ENCODE measurements at regions not wholly inside any gene's neighbourhood (a gene's known extent, or its start where the extent isn't known, plus 50 kb on each side); places are given as distances from the start of the nearest gene placed in this dataset.

DNA sequence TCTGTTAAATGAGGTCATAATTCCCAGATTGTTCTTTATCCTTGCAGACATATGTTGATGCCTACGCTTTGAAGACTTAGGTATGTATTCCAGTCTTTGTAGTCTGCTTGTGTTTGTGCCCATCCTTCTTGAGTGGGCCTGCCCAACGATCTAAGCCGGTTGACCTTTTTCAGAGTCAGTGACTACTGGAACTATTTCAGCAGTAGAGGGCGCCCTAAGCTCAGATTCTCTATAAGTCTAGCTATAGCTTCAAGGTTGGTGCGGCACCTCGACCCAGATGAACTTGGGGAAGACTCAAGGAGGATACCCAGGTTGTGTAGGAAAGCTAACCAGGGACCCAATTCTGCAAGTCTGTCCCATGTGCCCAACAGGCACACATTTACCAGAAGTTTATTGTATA lies 228.8 kb upstream of the PPP2R3A start:
- H3K36me3 ChIP-seq: no peaks in the 10 kb centered on the region
- no peaks in the 10 kb centered on the region for H3K27me3 ChIP-seq
- 57% methylated on average over 6 of the region's 6 CpGs for WGBS
- no peak overlapping the region for H3K27ac ChIP-seq
- no peak for DNase-seq (ENCODE audit: low spot score in 2 of 2)
- no peak overlapping the region for H3K4me3 ChIP-seq
- TF ChIP-seq EP300 (IDR thresholded peaks at IDR 0.05): no peak
- TF ChIP-seq, protein P1, sequence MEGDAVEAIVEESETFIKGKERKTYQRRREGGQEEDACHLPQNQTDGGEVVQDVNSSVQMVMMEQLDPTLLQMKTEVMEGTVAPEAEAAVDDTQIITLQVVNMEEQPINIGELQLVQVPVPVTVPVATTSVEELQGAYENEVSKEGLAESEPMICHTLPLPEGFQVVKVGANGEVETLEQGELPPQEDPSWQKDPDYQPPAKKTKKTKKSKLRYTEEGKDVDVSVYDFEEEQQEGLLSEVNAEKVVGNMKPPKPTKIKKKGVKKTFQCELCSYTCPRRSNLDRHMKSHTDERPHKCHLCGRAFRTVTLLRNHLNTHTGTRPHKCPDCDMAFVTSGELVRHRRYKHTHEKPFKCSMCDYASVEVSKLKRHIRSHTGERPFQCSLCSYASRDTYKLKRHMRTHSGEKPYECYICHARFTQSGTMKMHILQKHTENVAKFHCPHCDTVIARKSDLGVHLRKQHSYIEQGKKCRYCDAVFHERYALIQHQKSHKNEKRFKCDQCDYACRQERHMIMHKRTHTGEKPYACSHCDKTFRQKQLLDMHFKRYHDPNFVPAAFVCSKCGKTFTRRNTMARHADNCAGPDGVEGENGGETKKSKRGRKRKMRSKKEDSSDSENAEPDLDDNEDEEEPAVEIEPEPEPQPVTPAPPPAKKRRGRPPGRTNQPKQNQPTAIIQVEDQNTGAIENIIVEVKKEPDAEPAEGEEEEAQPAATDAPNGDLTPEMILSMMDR (IDR thresholded peaks at IDR 0.05): no peak
- TF ChIP-seq POLR2AphosphoS5 (IDR thresholded peaks at IDR 0.05): no peak
- TF ChIP-seq POLR2A (IDR thresholded peaks at IDR 0.05): no peak
- H3K9me3 ChIP-seq: peaks cover 25% of the 10 kb centered on the region
- no peaks in the 10 kb centered on the region for H3K4me1 ChIP-seq

DNA sequence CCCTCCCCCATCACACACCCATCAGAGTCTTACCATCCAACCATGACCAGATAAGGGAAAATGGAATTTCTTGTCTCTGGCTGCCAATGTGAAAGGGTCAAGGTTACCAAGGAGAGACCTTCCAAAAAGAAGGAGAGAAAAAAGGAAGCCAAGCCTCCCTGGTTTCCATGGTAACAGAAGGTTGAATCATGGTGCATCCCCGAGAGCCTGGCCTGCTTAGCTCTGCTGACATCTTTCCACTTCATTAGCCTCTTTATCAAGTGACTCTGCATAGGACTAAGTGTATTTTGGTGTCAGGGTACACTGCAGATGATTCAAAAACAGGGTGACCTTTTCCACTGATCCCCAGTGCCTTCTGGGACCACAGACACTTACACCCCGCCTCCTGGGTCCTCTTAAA lies 225.7 kb upstream of the PPP2R3A start:
- Histone ChIP-seq H3K4me1 (no peaks in the 10 kb centered on the region), H3K27ac (no peak overlapping the region), H3K9me3 (peaks cover 25% of the 10 kb centered on the region), H3K36me3 (no peaks in the 10 kb centered on the region), H3K4me3 (no peak overlapping the region), H3K27me3 (no peaks in the 10 kb centered on the region)
- TF ChIP-seq EP300 (IDR thresholded peaks at IDR 0.05) (no peak), POLR2AphosphoS5 (IDR thresholded peaks at IDR 0.05) (no peak)
- 61% methylated on average over 2 of the region's 2 CpGs for WGBS
- DNase-seq (ENCODE audit: low spot score in 2 of 2): no peak

DNA sequence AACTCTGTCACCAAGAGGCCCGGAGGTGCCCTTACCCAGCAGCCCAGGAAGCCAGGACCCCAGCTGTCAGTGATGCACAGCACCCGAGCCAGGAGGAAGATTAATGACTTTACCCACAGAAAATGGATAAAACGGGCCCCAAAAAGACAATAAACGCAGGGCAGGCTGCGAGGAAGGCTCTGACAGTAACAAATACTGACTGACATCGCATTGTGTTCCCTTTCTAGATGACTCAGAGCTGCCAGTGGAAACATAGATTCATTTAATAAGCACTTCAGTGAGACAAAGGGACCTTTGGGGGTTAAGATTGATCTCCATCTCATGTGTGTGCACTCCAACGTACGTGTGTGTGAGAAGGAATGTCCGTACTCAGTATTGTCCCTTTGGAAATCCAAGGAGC lies 225.3 kb upstream of the PPP2R3A start:
- 71% methylated on average over 9 of the region's 9 CpGs for WGBS

DNA sequence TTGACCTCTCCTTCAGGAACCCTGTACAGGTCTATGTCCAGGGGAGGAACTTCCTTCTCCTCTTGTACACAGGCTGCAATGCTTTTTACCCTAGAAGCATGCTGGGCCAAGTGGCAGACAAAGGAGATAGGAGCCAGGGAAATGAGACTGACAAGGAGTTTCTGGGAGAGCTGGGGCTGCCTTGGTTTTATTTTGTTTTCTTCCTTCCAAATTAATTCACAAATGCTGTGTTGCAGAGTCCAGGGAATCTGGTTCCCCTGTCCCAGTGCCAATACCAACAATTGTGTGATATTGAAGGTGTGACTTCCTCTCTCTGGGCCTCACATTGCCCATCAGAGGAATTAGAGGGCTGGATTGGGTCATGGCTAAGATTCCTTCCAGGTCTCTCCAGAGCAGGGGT lies 224.8 kb upstream of the PPP2R3A start:
- Histone ChIP-seq H3K27me3 (no peaks in the 10 kb centered on the region), H3K4me1 (no peaks in the 10 kb centered on the region), H3K27ac (no peak overlapping the region), H3K36me3 (no peaks in the 10 kb centered on the region), H3K9me3 (peaks cover 23% of the 10 kb centered on the region), H3K4me3 (no peak overlapping the region)
- no peak for DNase-seq (ENCODE audit: low spot score in 2 of 2)
- no peak for TF ChIP-seq POLR2AphosphoS5 (IDR thresholded peaks at IDR 0.05)
- TF ChIP-seq, protein P1 (IDR thresholded peaks at IDR 0.05): no peak
- no peak for TF ChIP-seq EP300 (IDR thresholded peaks at IDR 0.05)
- no peak for TF ChIP-seq POLR2A (IDR thresholded peaks at IDR 0.05)

More for the DNA sequence above, 225.3 kb upstream of the PPP2R3A start:
- Histone ChIP-seq H3K9me3 (peaks cover 25% of the 10 kb centered on the region), H3K27me3 (no peaks in the 10 kb centered on the region), H3K27ac (no peak overlapping the region), H3K4me3 (no peak overlapping the region), H3K4me1 (no peaks in the 10 kb centered on the region), H3K36me3 (no peaks in the 10 kb centered on the region)
- DNase-seq (ENCODE audit: low spot score in 2 of 2): no peak
- TF ChIP-seq, protein P1 (IDR thresholded peaks at IDR 0.05): no peak
- TF ChIP-seq POLR2A (IDR thresholded peaks at IDR 0.05) (no peak), POLR2AphosphoS5 (IDR thresholded peaks at IDR 0.05) (no peak), EP300 (IDR thresholded peaks at IDR 0.05) (no peak)

DNA sequence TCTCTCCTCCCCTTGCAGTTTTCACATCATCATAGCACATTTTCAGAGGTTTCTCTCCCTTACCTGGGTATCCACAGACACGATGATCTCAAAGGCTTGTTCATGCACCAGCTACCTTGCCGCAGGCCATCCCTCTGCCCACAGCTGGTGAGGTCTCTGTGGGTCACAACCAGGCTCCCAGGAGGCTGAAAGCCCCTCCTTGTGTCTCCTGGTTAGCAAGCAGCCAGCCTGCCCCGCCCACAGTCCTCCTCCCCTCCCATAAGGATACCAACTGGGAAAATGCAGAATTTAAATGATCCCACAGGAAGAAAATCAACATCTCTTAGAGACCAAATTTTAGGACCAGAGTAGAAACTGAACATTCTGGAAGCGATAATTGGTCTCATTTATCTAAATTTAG lies 213.5 kb upstream of the PPP2R3A start:
- DNase-seq (ENCODE audit: low spot score in 2 of 2): no peak
- Histone ChIP-seq H3K9me3 (no peaks in the 10 kb centered on the region), H3K4me3 (no peak overlapping the region), H3K4me1 (no peaks in the 10 kb centered on the region), H3K36me3 (no peaks in the 10 kb centered on the region), H3K27ac (no peak overlapping the region), H3K27me3 (no peaks in the 10 kb centered on the region)
- WGBS: 85% methylated on average over 4 of the region's 4 CpGs
- TF ChIP-seq POLR2AphosphoS5 (IDR thresholded peaks at IDR 0.05): no peak
- TF ChIP-seq POLR2A (IDR thresholded peaks at IDR 0.05): no peak
- TF ChIP-seq EP300 (IDR thresholded peaks at IDR 0.05): no peak
- TF ChIP-seq, protein P1 (IDR thresholded peaks at IDR 0.05): no peak

DNA sequence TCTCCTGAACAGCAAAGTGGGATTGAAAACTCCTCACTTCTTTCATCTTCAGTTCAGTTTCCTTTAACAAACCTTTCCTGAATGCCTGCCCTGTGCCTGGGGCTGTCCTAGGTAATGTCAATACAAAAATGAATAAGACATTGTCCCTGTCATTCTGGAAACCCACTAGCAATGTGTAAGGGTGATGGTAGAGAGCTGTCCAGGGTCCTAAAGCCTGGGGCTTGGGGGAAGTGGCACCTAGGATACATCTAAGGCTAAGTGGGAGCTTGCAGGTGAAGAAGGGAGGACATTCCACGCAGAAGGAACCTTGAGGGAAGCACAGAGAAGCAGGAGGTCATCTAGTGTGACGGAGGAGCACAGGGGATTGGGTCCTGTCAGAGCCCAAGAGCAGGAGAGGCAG lies 212.7 kb upstream of the PPP2R3A start:
- Histone ChIP-seq H3K36me3 (no peaks in the 10 kb centered on the region), H3K4me1 (no peaks in the 10 kb centered on the region), H3K4me3 (no peak overlapping the region), H3K27ac (no peak overlapping the region), H3K27me3 (no peaks in the 10 kb centered on the region), H3K9me3 (no peaks in the 10 kb centered on the region)
- WGBS: 78% methylated on average over 2 of the region's 2 CpGs
- DNase-seq (ENCODE audit: low spot score in 2 of 2): no peak
- TF ChIP-seq, protein P1 (IDR thresholded peaks at IDR 0.05): no peak
- TF ChIP-seq EP300 (IDR thresholded peaks at IDR 0.05): no peak
- no peak for TF ChIP-seq POLR2A (IDR thresholded peaks at IDR 0.05)
- TF ChIP-seq POLR2AphosphoS5 (IDR thresholded peaks at IDR 0.05): no peak
